H1 (cell line): ENCODE measurements at regions not wholly inside any gene's neighbourhood (a gene's known extent, or its start where the extent isn't known, plus 50 kb on each side); places are given as distances from the start of the nearest gene placed in this dataset.

Experiments used
- CHD1 ChIP-seq: IDR thresholded peaks from 2 replicates; pipeline ENCODE4 v1.6.1; 2012; ENCODE audit warnings: low read depth, low read length, improper control_type of control experiment
- CHD2 ChIP-seq: IDR thresholded peaks from 2 replicates; pipeline ENCODE4 v1.6.1; 2012; ENCODE audit warnings: low read length, improper control_type of control experiment
- EGR1 ChIP-seq: IDR thresholded peaks from 2 replicates; pipeline ENCODE4 v1.6.1; 2011; ENCODE audit warnings: low read depth, low read length, borderline replicate concordance
- POLR2A ChIP-seq, 2 experiments: IDR thresholded peaks; 1 replicate in 1 of 2; 2 replicates in 1 of 2; pipeline ENCODE4 v1.6.1; 2011; ENCODE audit warnings: low read depth in 2 of 2, low read length in 2 of 2, mild to moderate bottlenecking in 2 of 2; ENCODE audit errors: control extremely low read depth in 1 of 2
- SIN3A ChIP-seq, 2 experiments: IDR thresholded peaks in 1 of 2; conservative IDR thresholded peaks in 1 of 2; 2 replicates each; pipeline ENCODE4 v1.6.1; 2011 to 2012; ENCODE audit warnings: low read length in 2 of 2, improper control_type of control experiment in 1 of 2, low read depth in 1 of 2, mild to moderate bottlenecking in 1 of 2
- SIRT6 ChIP-seq: IDR thresholded peaks from one replicate; pipeline ENCODE4 v1.7.1; 2012; ENCODE audit warnings: low read length, inconsistent platforms

DNA sequence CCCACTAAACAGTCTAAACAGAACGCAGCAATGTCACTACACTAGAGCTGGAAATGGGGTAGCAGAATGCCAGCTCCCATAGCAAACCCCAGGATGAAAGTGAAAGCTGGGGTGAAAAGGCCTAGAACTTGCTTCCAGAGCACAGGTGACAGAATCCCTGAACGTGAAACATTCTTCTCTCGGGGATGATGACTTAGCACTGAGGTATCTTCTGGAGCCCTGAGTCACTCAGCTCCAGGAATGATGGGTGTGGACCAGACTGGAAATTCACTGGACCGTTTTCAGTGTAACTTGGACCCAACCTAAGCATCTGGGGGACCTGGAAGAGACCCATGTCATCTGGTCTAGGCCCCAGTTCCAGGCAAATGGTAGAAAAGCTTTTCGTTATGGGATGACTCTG lies 108.9 kb downstream of the CDC7 start (continued):
- no peak for TF ChIP-seq CHD2
- TF ChIP-seq SIRT6 = no peak
- no peak for TF ChIP-seq POLR2A (IDR thresholded peaks at IDR 0.05; ENCODE audit: control extremely low read depth in 1 of 2, low read depth in 2 of 2, low read length in 2 of 2)
- no peak for TF ChIP-seq SIN3A (conservative IDR thresholded peaks at IDR 0.05 in 1 of 2, IDR thresholded peaks at IDR 0.05 in 1 of 2; ENCODE audit: low read depth in 1 of 2, low read length in 2 of 2)
- no peak for TF ChIP-seq EGR1
- no peak for TF ChIP-seq CHD1
- TF ChIP-seq, all 59 proteins: peak for 0
